22Rv1 (cell line): ENCODE measurements at regions not wholly inside any gene's neighbourhood (a gene's known extent, or its start where the extent isn't known, plus 50 kb on each side); places are given as distances from the start of the nearest gene placed in this dataset.

Source experiments
- CTCF ChIP-seq: fragments of 450-650 bp; IDR thresholded peaks from 2 replicates; pipeline ENCODE4 v1.5.1; 2017; ENCODE audit warnings: mild to moderate bottlenecking
- ZFX ChIP-seq: fragments of 450-650 bp; IDR thresholded peaks from 2 replicates; pipeline ENCODE4 v1.6.1; 2017; ENCODE audit warnings: antibody characterized with exemption, borderline replicate concordance

GRCh38 chr14:25526290-25526689, 476.3 kb upstream of the STXBP6 start:
- TF ChIP-seq CTCF: no peak
- TF ChIP-seq ZFX: no peak
